ACC112 (cell line): ENCODE measurements at regions not wholly inside any gene's neighbourhood (a gene's known extent, or its start where the extent isn't known, plus 50 kb on each side); places are given as distances from the start of the nearest gene placed in this dataset.
"Not testable (repeated sequence)": the region's sequence is repeated elsewhere in the genome, so short reads cannot be mapped to it uniquely, and the experiment has no call there.

Experiments used
- H2AFZ ChIP-seq: fragments of 200-600 bp; sonication (generic); one replicate; pipeline ENCODE4 v1.6.0; 2017; ENCODE audit warnings: antibody characterized with exemption, low read length; ENCODE audit not compliant: unreplicated experiment
- H3K27ac ChIP-seq: fragments of 200-600 bp; sonication (generic); 2 replicates; pipeline ENCODE4 v1.5.1; 2014; ENCODE audit warnings: low read depth, mild to moderate bottlenecking, antibody characterized with exemption, low read length, moderate library complexity
- H3K27me3 ChIP-seq: fragments of 200-600 bp; sonication (generic); 2 replicates; pipeline ENCODE4 v1.6.1; 2014; ENCODE audit warnings: mild to moderate bottlenecking, antibody characterized with exemption, low read length, moderate library complexity, mixed read lengths; ENCODE audit not compliant: insufficient read depth
- H3K36me3 ChIP-seq: fragments of 200-600 bp; sonication (generic); 2 replicates; pipeline ENCODE4 v1.6.1; 2016; ENCODE audit warnings: mild to moderate bottlenecking, antibody characterized with exemption, low read length, moderate library complexity, mixed read lengths; ENCODE audit not compliant: insufficient read depth
- H3K4me1 ChIP-seq: fragments of 200-600 bp; sonication (generic); one replicate; pipeline ENCODE4 v1.6.1; 2016; ENCODE audit warnings: low read length, mixed read lengths; ENCODE audit not compliant: insufficient read depth, unreplicated experiment, control insufficient read depth
- H3K4me3 ChIP-seq: fragments of 200-600 bp; sonication (generic); 2 replicates; pipeline ENCODE4 v1.5.1; 2014; ENCODE audit warnings: mild to moderate bottlenecking, low read depth, low read length
- H3K79me2 ChIP-seq: fragments of 200-600 bp; sonication (generic); one replicate; pipeline ENCODE4 v1.6.0; 2016; ENCODE audit warnings: low read length; ENCODE audit not compliant: control insufficient read depth, unreplicated experiment, insufficient read depth

- no peaks in the 10 kb centered on the region for H3K79me2 ChIP-seq
- no peaks in the 10 kb centered on the region for H3K36me3 ChIP-seq
- no peak overlapping the region for H3K4me3 ChIP-seq
- H3K4me1 ChIP-seq: no peaks in the 10 kb centered on the region
- H3K27me3 ChIP-seq: peaks cover 18% of the 10 kb centered on the region; the same call in 1 of the 2 replicates
- no peak overlapping the region for H3K27ac ChIP-seq
- no peak overlapping the region for H2AFZ ChIP-seq
Measured at GRCh38 chr1:61552630-61553305, 172.2 kb downstream of the TM2D1 start.

GRCh38 chr1:61547302-61547701, 177.6 kb downstream of the TM2D1 start:
- not testable (repeated sequence) for H3K4me3 ChIP-seq, H3K36me3 ChIP-seq, H3K27ac ChIP-seq, H2AFZ ChIP-seq, H3K4me1 ChIP-seq, H3K79me2 ChIP-seq
- H3K27me3 ChIP-seq: 0 out of 2 replicates have a peak, but pooled peaks cover 18% of the 10 kb centered on the region

- H3K27me3 ChIP-seq, H3K36me3 ChIP-seq, H3K27ac ChIP-seq, H2AFZ ChIP-seq, H3K4me1 ChIP-seq, H3K4me3 ChIP-seq, H3K79me2 ChIP-seq: not testable (repeated sequence)
Measured at GRCh38 chr1:61544870-61545269, 180.1 kb downstream of the TM2D1 start.

- H3K36me3 ChIP-seq: not testable (repeated sequence)
Measured at GRCh38 chr1:61543498-61543897, 181.4 kb downstream of the TM2D1 start.

GRCh38 chr1:61539720-61540462, 185.1 kb downstream of the TM2D1 start:
- Histone ChIP-seq H3K4me1 (no peaks in the 10 kb centered on the region), H3K27me3 (no peaks in the 10 kb centered on the region), H3K4me3 (no peak overlapping the region), H3K79me2 (no peaks in the 10 kb centered on the region), H3K27ac (no peak overlapping the region), H3K36me3 (no peaks in the 10 kb centered on the region), H2AFZ (no peak overlapping the region)

More at GRCh38 chr1:61543498-61543897, 181.4 kb downstream of the TM2D1 start:
- not testable (repeated sequence) for H3K4me3 ChIP-seq, H3K79me2 ChIP-seq, H2AFZ ChIP-seq, H3K27me3 ChIP-seq, H3K4me1 ChIP-seq, H3K27ac ChIP-seq

GRCh38 chr1:61538228-61538627, 186.7 kb downstream of the TM2D1 start:
- Histone ChIP-seq H3K4me3 (no peak overlapping the region), H3K79me2 (no peaks in the 10 kb centered on the region), H3K4me1 (no peaks in the 10 kb centered on the region), H3K36me3 (no peaks in the 10 kb centered on the region), H3K27ac (no peak overlapping the region), H2AFZ (no peak overlapping the region), H3K27me3 (no peaks in the 10 kb centered on the region)

GRCh38 chr1:61536174-61537108, 188.5 kb downstream of the TM2D1 start:
- H3K27ac ChIP-seq: no peak overlapping the region
- H3K36me3 ChIP-seq: no peaks in the 10 kb centered on the region
- H3K4me3 ChIP-seq: no peak overlapping the region
- no peak overlapping the region for H2AFZ ChIP-seq
- no peaks in the 10 kb centered on the region for H3K4me1 ChIP-seq
- peaks cover 3% of the 10 kb centered on the region; the same call in 1 of the 2 replicates for H3K27me3 ChIP-seq
- H3K79me2 ChIP-seq: no peaks in the 10 kb centered on the region

- Histone ChIP-seq H3K27me3 (peaks cover 3% of the 10 kb centered on the region; the same call in 1 of the 2 replicates), H3K79me2 (no peaks in the 10 kb centered on the region), H3K36me3 (no peaks in the 10 kb centered on the region), H3K4me1 (no peaks in the 10 kb centered on the region), H3K27ac (no peak overlapping the region), H2AFZ (no peak overlapping the region), H3K4me3 (no peak overlapping the region)
Measured at GRCh38 chr1:61534847-61535246, 190.1 kb downstream of the TM2D1 start.

- H3K27ac ChIP-seq: no peak overlapping the region
- H3K4me3 ChIP-seq: no peak overlapping the region
- no peaks in the 10 kb centered on the region for H3K4me1 ChIP-seq
- H3K27me3 ChIP-seq: peaks cover 3% of the 10 kb centered on the region; the same call in 1 of the 2 replicates
- no peaks in the 10 kb centered on the region for H3K79me2 ChIP-seq
- no peak overlapping the region for H2AFZ ChIP-seq
- no peaks in the 10 kb centered on the region for H3K36me3 ChIP-seq
Measured at GRCh38 chr1:61533546-61533945, 191.4 kb downstream of the TM2D1 start.

- Histone ChIP-seq H3K27ac (no peak overlapping the region), H3K4me3 (no peak overlapping the region), H3K4me1 (no peaks in the 10 kb centered on the region), H3K36me3 (no peaks in the 10 kb centered on the region), H2AFZ (no peak overlapping the region), H3K79me2 (no peaks in the 10 kb centered on the region), H3K27me3 (peaks cover 3% of the 10 kb centered on the region; the same call in 1 of the 2 replicates)
Measured at GRCh38 chr1:61531716-61532115, 193.2 kb downstream of the TM2D1 start.
